ENCODE measurements at regions not wholly inside any gene's neighbourhood (a gene's known extent, or its start where the extent isn't known, plus 50 kb on each side); places are given as distances from the start of the nearest gene placed in this dataset.

DNA sequence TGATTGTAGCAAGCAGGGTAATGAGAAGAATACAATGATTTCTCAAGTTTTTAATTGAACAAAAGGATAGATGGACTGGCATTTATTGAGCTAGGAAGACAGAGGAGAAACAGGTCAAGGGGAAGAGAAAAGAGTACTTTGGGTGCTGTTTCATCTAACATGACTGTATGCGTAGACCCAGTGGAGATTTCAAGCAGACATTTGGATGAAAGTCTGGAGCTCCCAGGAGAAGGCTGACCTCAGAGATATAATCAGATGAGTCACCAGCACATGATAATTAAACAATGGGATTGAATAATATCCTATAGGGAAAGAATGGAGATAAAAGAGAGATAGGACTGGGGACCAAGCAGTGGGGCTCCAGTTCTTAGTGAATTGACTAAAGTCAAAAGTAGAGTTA is 194.9 kb downstream of the ARRDC4 start:
- TF ChIP-seq, protein P1, sequence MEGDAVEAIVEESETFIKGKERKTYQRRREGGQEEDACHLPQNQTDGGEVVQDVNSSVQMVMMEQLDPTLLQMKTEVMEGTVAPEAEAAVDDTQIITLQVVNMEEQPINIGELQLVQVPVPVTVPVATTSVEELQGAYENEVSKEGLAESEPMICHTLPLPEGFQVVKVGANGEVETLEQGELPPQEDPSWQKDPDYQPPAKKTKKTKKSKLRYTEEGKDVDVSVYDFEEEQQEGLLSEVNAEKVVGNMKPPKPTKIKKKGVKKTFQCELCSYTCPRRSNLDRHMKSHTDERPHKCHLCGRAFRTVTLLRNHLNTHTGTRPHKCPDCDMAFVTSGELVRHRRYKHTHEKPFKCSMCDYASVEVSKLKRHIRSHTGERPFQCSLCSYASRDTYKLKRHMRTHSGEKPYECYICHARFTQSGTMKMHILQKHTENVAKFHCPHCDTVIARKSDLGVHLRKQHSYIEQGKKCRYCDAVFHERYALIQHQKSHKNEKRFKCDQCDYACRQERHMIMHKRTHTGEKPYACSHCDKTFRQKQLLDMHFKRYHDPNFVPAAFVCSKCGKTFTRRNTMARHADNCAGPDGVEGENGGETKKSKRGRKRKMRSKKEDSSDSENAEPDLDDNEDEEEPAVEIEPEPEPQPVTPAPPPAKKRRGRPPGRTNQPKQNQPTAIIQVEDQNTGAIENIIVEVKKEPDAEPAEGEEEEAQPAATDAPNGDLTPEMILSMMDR (IDR thresholded peaks at IDR 0.05; ENCODE audit: insufficient read depth, low read depth, low read length): no peak
- no peak for TF ChIP-seq EZH2 (IDR thresholded peaks at IDR 0.05; ENCODE audit: insufficient read depth, low read length)
